GM12878 (cell line): ENCODE measurements at regions not wholly inside any gene's neighbourhood (a gene's known extent, or its start where the extent isn't known, plus 50 kb on each side); places are given as distances from the start of the nearest gene placed in this dataset.

Source experiments
- ATAC-seq: fragments of 200-7000 bp; cut with Tn5 transposase; 3 replicates; pipeline ENCODE4 v1.9.1; 2020; ENCODE audit warnings: mild to moderate bottlenecking, moderate library complexity
- BruUV-seq: library from RNA; stranded (reverse); fragments of 400-500 nt; replicated peaks from 2 replicates; lab custom pipeline; 2021; lab: Mats Ljungman, UMichigan
- CTCF ChIA-PET: fragments of 300-600 bp; sonication (Branson Sonifier 250); formaldehyde crosslinking; extraction: SDS; loops from one replicate; lab custom pipeline; 2021; ENCODE audit warnings: inconsistent platforms; lab: Yijun Ruan, JAX
- POLR2A ChIA-PET: fragments of 350-600 bp; formaldehyde crosslinking; extraction: SDS; loops from one replicate; lab custom pipeline; 2021; ENCODE audit warnings: inconsistent platforms; lab: Charles Lee
- RAD21 ChIA-PET: fragments of 300-600 bp; sonication (Branson Sonifier 250); formaldehyde crosslinking; loops from one replicate; lab custom pipeline; 2023; ENCODE audit warnings: antibody characterized with exemption; ENCODE audit not compliant: unreplicated experiment; lab: Charles Lee
- SMC1A ChIA-PET: fragments of 300-600 bp; sonication (Branson Sonifier 250); formaldehyde crosslinking; loops from one replicate; lab custom pipeline; 2023; ENCODE audit not compliant: unreplicated experiment, uncharacterized antibody; lab: Charles Lee
- DNase-seq: peaks from one replicate; pipeline ENCODE4 v3.0.0-alpha.2; 2011; ENCODE audit warnings: low read depth, low spot score
- FAIRE-seq: peaks from 3 replicates; lab custom pipeline; 2011; peaks lifted over from hg19 to GRCh38; lab: Jason Lieb, UNC
- H2AFZ ChIP-seq: 2 replicates; pipeline ENCODE4 v1.6.0; 2011; ENCODE audit warnings: low read depth, low read length, control low read depth; ENCODE audit not compliant: control insufficient read depth
- H3K27ac ChIP-seq: 2 replicates; pipeline ENCODE4 v1.5.1; 2011; ENCODE audit warnings: control low read depth; ENCODE audit not compliant: control insufficient read depth, insufficient read depth
- H3K27me3 ChIP-seq, 2 experiments: replicated peaks in 1 of 2; 2 replicates each; pipeline versions ENCODE4 v1.6.0 to v1.6.1; 2011; ENCODE audit warnings: low read length in 1 of 2; ENCODE audit not compliant: control insufficient read depth in 2 of 2, insufficient read depth in 2 of 2
- H3K36me3 ChIP-seq, 2 experiments: 2 replicates each; pipeline ENCODE4 v1.5.1; 2011; ENCODE audit warnings: low read length in 1 of 2; ENCODE audit not compliant: control insufficient read depth in 2 of 2, insufficient read depth in 2 of 2
- H3K4me1 ChIP-seq: 2 replicates; pipeline ENCODE4 v1.6.1; 2011; ENCODE audit warnings: mild to moderate bottlenecking, low read length, moderate library complexity, mixed read lengths; ENCODE audit not compliant: control insufficient read depth, insufficient read depth
- H3K4me2 ChIP-seq: 2 replicates; pipeline ENCODE4 v1.6.0; 2011; ENCODE audit warnings: control low read depth; ENCODE audit not compliant: control insufficient read depth, insufficient read depth
- H3K4me3 ChIP-seq: fragments of 200-600 bp; sonication (generic); 2 replicates; pipeline ENCODE4 v1.5.1; 2016
- H3K79me2 ChIP-seq: 2 replicates; pipeline ENCODE4 v1.6.0; 2011; ENCODE audit warnings: low read length; ENCODE audit not compliant: control insufficient read depth, insufficient read depth
- H3K9ac ChIP-seq: 2 replicates; pipeline ENCODE4 v1.8.0; 2011; ENCODE audit warnings: low read length, control low read depth, mixed read lengths; ENCODE audit not compliant: control insufficient read depth, insufficient read depth
- H3K9me3 ChIP-seq: replicated peaks from 3 replicates; pipeline ENCODE4 v1.5.1; 2011; ENCODE audit warnings: mild to moderate bottlenecking, low read length; ENCODE audit not compliant: control insufficient read depth, insufficient read depth
- H4K20me1 ChIP-seq: 2 replicates; pipeline ENCODE4 v1.6.0; 2011; ENCODE audit not compliant: control insufficient read depth, insufficient read depth
- BACH1 ChIP-seq: fragments of 450-650 bp; IDR thresholded peaks from 2 replicates; pipeline ENCODE4 v1.6.1; 2017; ENCODE audit warnings: mild to moderate bottlenecking, borderline replicate concordance
- E2F4 ChIP-seq: IDR thresholded peaks from 2 replicates; pipeline ENCODE4 v1.6.1; 2012; ENCODE audit warnings: low read depth, low read length, improper control_type of control experiment
- ETV6 ChIP-seq, 2 experiments: fragments of 450-650 bp in 1 of 2; IDR thresholded peaks in 1 of 2; conservative IDR thresholded peaks in 1 of 2; 2 replicates each; pipeline ENCODE4 v1.6.1; 2014; ENCODE audit warnings: antibody characterized with exemption in 1 of 2, borderline replicate concordance in 1 of 2, low read depth in 1 of 2, mild to moderate bottlenecking in 1 of 2, moderate library complexity in 1 of 2
- HDAC6 ChIP-seq: fragments of 200-600 bp; sonication (generic); IDR thresholded peaks from one replicate; pipeline ENCODE4 v1.8.0; 2017; ENCODE audit warnings: antibody characterized with exemption; ENCODE audit not compliant: unreplicated experiment
- IRF5 ChIP-seq: fragments of 450-650 bp; IDR thresholded peaks from 2 replicates; pipeline ENCODE4 v1.6.1; 2017; ENCODE audit warnings: borderline replicate concordance
- MTA2 ChIP-seq: fragments of 450-650 bp; IDR thresholded peaks from 2 replicates; pipeline ENCODE4 v1.6.1; 2016; ENCODE audit warnings: low read depth, mild to moderate bottlenecking, moderate library complexity
- MYC ChIP-seq: IDR thresholded peaks from 2 replicates; pipeline ENCODE4 v1.6.1; 2011; ENCODE audit warnings: mild to moderate bottlenecking, low read length, moderate library complexity, inconsistent platforms; ENCODE audit not compliant: insufficient read depth, insufficient replicate concordance, insufficient read length, severe bottlenecking
- RELA ChIP-seq: fragments of 450-650 bp; IDR thresholded peaks from 2 replicates; pipeline ENCODE4 v1.8.0; 2014; ENCODE audit warnings: borderline replicate concordance; ENCODE audit not compliant: partially characterized antibody
- TCF12 ChIP-seq: IDR thresholded peaks from 2 replicates; pipeline ENCODE4 v1.6.1; 2011; ENCODE audit warnings: low read depth, mild to moderate bottlenecking, low read length
- TCF3 ChIP-seq: IDR thresholded peaks from 2 replicates; pipeline ENCODE4 v1.6.1; 2012; ENCODE audit warnings: low read depth, mild to moderate bottlenecking, low read length, borderline replicate concordance; ENCODE audit not compliant: insufficient read depth
- YY1 ChIP-seq: IDR thresholded peaks from 2 replicates; pipeline ENCODE4 v1.6.1; 2011; ENCODE audit warnings: low read depth, mild to moderate bottlenecking, low read length
- ZNF207 ChIP-seq: fragments of 450-650 bp; IDR thresholded peaks from 2 replicates; pipeline ENCODE4 v1.6.1; 2014; ENCODE audit warnings: antibody characterized with exemption, mild to moderate bottlenecking, borderline replicate concordance
- WGBS: methylation state at CpG from one replicate; pipeline ENCODE4 v1.1.6; 2016; ENCODE audit warnings: low lambda C conversion rate; ENCODE audit not compliant: insufficient replicate concordance, insufficient coverage; ENCODE audit errors: missing lambda C conversion rate; 5-methylcytosine and 5-hydroxymethylcytosine counted together
- in situ Hi-C: fragments of 300-500 bp; cut with MboI; formaldehyde crosslinking; loops from 9 replicates; pipeline ENCODE4 v1.14.3; 2018; ENCODE audit warnings: mixed read lengths
- intact Hi-C: fragments of 100-400 bp; cut with micrococcal nuclease; formaldehyde crosslinking; loops from one replicate; pipeline ENCODE4 v1.14.2; 2022; ENCODE audit not compliant: unreplicated experiment
- TF ChIP-seq, protein P1 (sequence below): fragments of 450-650 bp; IDR thresholded peaks from 2 replicates; pipeline ENCODE4 v1.6.1; 2014; ENCODE audit warnings: mild to moderate bottlenecking

DNA sequence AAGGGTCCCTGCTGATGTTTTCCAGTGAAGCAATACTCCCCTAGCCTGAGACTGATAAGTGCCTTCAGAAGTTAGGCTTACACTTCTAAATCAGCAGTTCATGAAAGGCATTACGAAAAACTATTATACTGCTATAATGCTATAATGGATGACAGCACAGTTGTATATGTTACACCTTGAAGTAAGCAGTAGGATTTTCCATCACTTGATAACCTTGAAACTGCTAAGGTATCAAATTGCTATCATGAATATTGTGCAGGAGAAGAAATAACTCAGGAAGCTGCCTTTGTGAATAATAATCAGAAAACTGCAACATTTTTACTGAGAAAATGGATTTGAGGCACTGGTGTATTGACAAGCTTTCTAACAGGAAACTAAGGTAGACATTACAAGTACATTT lies 142.3 kb downstream of the HNMT start:
- ChIA-PET RAD21 (no interaction called here), SMC1A (interaction anchor here (1.2 kb wide), 1 partner anchor 12 kb away, joined by 4 read pairs; no protein-coding TSS in a partner anchor), POLR2A (no interaction called here), CTCF (no interaction called here)
- no peak overlapping the region for H3K27ac ChIP-seq
- no peaks in the 10 kb centered on the region for H3K4me1 ChIP-seq
- ATAC-seq (no peak), FAIRE-seq (no peak), DNase-seq (no peak)
- in situ Hi-C loops (no loop called here), intact Hi-C loops (no loop called here)
- no peaks in the 10 kb centered on the region for H4K20me1 ChIP-seq
- H3K4me3 ChIP-seq, result no peak overlapping the region
- 30% methylated on average over 1 of the region's 1 CpG for WGBS
- no peak overlapping the region for H2AFZ ChIP-seq
- no peaks in the 10 kb centered on the region for H3K9me3 ChIP-seq
- no peaks in the 10 kb centered on the region for H3K36me3 ChIP-seq
- TF ChIP-seq IRF5 (no peak), ZNF207 (no peak), MYC (no peak), TCF12 (no peak), HDAC6 (no peak), ETV6 (conservative IDR thresholded peaks at IDR 0.05 in 1 of 2, IDR thresholded peaks at IDR 0.05 in 1 of 2; ENCODE audit: borderline replicate concordance in 1 of 2, low read depth in 1 of 2) (no peak), RELA (no peak), E2F4 (no peak), YY1 (no peak), BACH1 (no peak), MTA2 (no peak), TCF3 (no peak)
- TF ChIP-seq, protein P1, sequence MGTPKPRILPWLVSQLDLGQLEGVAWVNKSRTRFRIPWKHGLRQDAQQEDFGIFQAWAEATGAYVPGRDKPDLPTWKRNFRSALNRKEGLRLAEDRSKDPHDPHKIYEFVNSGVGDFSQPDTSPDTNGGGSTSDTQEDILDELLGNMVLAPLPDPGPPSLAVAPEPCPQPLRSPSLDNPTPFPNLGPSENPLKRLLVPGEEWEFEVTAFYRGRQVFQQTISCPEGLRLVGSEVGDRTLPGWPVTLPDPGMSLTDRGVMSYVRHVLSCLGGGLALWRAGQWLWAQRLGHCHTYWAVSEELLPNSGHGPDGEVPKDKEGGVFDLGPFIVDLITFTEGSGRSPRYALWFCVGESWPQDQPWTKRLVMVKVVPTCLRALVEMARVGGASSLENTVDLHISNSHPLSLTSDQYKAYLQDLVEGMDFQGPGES, result no peak
- no peak overlapping the region for H3K9ac ChIP-seq
- no TSS peak for BruUV-seq
- H3K4me2 ChIP-seq, result no peak overlapping the region
- H3K27me3 ChIP-seq, result no peaks in the 10 kb centered on the region
- H3K79me2 ChIP-seq, result no peaks in the 10 kb centered on the region
